ENCODE measurements at regions not wholly inside any gene's neighbourhood (a gene's known extent, or its start where the extent isn't known, plus 50 kb on each side); places are given as distances from the start of the nearest gene placed in this dataset.
A peak's percentile ranks its signal among the peaks of the same experiment; 100 is the strongest.

DNA sequence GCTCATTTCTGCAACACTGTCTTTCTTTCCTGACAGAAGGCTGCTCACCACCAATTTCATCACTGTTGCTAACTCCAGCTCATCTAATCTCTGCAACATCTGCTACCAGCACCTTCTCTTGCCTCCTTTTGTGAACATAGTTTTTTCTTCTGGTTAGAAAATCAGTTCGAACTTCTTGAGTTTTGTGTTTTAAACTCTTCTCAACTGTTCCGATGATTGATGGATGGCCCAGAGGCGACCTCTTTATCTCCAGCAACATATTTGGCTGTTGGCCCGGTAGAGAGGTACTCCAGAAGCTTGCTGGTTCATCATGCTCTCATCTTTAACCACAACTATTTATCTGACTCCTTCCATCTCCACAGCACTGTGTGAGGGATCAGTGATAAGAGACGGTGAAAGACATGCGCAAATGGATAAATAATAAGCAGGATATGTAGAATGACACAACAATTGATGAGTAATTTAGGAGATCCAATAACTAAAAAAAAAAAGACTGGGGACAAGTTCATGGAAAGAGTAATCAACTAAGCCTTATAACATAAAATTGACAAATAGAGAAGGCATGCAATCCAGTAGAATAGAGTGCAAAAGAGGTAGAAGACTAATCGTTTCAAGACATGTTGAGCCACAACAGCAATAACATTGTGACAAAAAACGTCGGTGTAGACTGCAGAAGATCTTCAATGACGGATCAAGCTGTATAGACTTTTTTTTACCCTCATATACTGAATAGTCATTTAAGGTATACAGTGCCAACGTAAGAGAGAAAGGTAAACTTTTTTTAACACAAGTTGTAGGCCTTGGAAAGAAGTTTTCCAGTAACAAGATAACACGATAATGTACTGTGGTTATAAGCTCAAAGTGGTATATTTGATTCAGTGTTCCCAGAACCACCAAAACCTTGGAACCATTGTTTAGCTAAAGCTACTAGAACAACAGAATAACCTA lies 152.2 kb downstream of the CRPPA start:
- intact Hi-C loops (cut with micrococcal nuclease) = loop anchor here (1.0 to 10.0 kb wide), 5 partner anchors 151 to 486 kb away; partner anchors contain the start of gene TSPAN13
- Histone ChIP-seq H3K9me1 (ENCODE audit: control insufficient read depth, insufficient read depth, low read length) (no peaks in the 10 kb centered on the region), H3K27ac (ENCODE audit: extremely low read depth, low read depth, low read length) (peak overlapping the region; percentile 94), H2AFZ (ENCODE audit: low read depth, low read length) (peak overlapping the region; percentile 57; the same call in 1 of the 2 replicates), H3K27me3 (ENCODE audit: control insufficient read depth in 2 of 2, insufficient read depth in 2 of 2, low read length in 2 of 2) (no peaks in the 10 kb centered on the region), H4K20me1 (replicated peaks; ENCODE audit: control insufficient read depth, insufficient read depth, low read length) (no peaks in the 10 kb centered on the region), H3K79me2 (ENCODE audit: control insufficient read depth, insufficient read depth, low read length) (peaks cover 89% of the 10 kb centered on the region), H3K4me2 (ENCODE audit: insufficient read depth, low read length) (peak overlapping the region; percentile 74), H3K4me1 (replicated peaks in 1 of 2; ENCODE audit: control insufficient read depth in 2 of 2, insufficient read depth in 2 of 2, low read length in 2 of 2) (peaks cover 10 to 30% of the 10 kb centered on the region in 2 experiments; a peak in 4 of 5 replicates), H3K9ac (ENCODE audit: insufficient read depth in 1 of 2, low read depth in 2 of 2, low read length in 2 of 2) (peak overlapping the region in 1 of 2 experiments; percentile 92; a peak in 2 of 4 replicates), H3K4me3 (no peak overlapping the region; the same call in 1 of the 2 replicates), H3K36me3 (ENCODE audit: control insufficient read depth, insufficient read depth, low read length) (peaks cover 81% of the 10 kb centered on the region), H3K9me3 (replicated peaks; ENCODE audit: control insufficient read depth, insufficient read depth, low read depth, low read length) (peaks cover 26% of the 10 kb centered on the region)
- in situ Hi-C loops (cut with MboI) = loop anchor here (5.0 to 10.0 kb wide), 2 partner anchors 148 to 296 kb away; no protein-coding TSS in a partner anchor
- POLR2A ChIA-PET = interaction anchor here (0.6 to 1.3 kb wide), 8 partner anchors 8 to 289 kb away, joined by 3 to 7 read pairs (median 3); no protein-coding TSS in a partner anchor
- ATAC-seq (peak; percentile 66), DNase-seq (ENCODE audit: extremely low read depth in 1 of 4, low spot score in 3 of 4) (peak; percentile 88 to 98 (median 90)), FAIRE-seq (peak; percentile 98)
- BruUV-seq (replicated peaks) = no TSS peak
- WGBS (ENCODE audit: insufficient coverage, low coverage, missing lambda C conversion rate) = 2% methylated on average over 12 of the region's 12 CpGs
- CTCF ChIA-PET (ENCODE audit: low intra/inter-chr PET ratio) = no interaction called here
- TF ChIP-seq, protein P1, sequence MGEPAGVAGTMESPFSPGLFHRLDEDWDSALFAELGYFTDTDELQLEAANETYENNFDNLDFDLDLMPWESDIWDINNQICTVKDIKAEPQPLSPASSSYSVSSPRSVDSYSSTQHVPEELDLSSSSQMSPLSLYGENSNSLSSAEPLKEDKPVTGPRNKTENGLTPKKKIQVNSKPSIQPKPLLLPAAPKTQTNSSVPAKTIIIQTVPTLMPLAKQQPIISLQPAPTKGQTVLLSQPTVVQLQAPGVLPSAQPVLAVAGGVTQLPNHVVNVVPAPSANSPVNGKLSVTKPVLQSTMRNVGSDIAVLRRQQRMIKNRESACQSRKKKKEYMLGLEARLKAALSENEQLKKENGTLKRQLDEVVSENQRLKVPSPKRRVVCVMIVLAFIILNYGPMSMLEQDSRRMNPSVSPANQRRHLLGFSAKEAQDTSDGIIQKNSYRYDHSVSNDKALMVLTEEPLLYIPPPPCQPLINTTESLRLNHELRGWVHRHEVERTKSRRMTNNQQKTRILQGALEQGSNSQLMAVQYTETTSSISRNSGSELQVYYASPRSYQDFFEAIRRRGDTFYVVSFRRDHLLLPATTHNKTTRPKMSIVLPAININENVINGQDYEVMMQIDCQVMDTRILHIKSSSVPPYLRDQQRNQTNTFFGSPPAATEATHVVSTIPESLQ (CRISPR knock-in tag; IDR thresholded peaks at IDR 0.05) = no peak; the same call in 1 of the 2 replicates
- TF ChIP-seq, protein P2, sequence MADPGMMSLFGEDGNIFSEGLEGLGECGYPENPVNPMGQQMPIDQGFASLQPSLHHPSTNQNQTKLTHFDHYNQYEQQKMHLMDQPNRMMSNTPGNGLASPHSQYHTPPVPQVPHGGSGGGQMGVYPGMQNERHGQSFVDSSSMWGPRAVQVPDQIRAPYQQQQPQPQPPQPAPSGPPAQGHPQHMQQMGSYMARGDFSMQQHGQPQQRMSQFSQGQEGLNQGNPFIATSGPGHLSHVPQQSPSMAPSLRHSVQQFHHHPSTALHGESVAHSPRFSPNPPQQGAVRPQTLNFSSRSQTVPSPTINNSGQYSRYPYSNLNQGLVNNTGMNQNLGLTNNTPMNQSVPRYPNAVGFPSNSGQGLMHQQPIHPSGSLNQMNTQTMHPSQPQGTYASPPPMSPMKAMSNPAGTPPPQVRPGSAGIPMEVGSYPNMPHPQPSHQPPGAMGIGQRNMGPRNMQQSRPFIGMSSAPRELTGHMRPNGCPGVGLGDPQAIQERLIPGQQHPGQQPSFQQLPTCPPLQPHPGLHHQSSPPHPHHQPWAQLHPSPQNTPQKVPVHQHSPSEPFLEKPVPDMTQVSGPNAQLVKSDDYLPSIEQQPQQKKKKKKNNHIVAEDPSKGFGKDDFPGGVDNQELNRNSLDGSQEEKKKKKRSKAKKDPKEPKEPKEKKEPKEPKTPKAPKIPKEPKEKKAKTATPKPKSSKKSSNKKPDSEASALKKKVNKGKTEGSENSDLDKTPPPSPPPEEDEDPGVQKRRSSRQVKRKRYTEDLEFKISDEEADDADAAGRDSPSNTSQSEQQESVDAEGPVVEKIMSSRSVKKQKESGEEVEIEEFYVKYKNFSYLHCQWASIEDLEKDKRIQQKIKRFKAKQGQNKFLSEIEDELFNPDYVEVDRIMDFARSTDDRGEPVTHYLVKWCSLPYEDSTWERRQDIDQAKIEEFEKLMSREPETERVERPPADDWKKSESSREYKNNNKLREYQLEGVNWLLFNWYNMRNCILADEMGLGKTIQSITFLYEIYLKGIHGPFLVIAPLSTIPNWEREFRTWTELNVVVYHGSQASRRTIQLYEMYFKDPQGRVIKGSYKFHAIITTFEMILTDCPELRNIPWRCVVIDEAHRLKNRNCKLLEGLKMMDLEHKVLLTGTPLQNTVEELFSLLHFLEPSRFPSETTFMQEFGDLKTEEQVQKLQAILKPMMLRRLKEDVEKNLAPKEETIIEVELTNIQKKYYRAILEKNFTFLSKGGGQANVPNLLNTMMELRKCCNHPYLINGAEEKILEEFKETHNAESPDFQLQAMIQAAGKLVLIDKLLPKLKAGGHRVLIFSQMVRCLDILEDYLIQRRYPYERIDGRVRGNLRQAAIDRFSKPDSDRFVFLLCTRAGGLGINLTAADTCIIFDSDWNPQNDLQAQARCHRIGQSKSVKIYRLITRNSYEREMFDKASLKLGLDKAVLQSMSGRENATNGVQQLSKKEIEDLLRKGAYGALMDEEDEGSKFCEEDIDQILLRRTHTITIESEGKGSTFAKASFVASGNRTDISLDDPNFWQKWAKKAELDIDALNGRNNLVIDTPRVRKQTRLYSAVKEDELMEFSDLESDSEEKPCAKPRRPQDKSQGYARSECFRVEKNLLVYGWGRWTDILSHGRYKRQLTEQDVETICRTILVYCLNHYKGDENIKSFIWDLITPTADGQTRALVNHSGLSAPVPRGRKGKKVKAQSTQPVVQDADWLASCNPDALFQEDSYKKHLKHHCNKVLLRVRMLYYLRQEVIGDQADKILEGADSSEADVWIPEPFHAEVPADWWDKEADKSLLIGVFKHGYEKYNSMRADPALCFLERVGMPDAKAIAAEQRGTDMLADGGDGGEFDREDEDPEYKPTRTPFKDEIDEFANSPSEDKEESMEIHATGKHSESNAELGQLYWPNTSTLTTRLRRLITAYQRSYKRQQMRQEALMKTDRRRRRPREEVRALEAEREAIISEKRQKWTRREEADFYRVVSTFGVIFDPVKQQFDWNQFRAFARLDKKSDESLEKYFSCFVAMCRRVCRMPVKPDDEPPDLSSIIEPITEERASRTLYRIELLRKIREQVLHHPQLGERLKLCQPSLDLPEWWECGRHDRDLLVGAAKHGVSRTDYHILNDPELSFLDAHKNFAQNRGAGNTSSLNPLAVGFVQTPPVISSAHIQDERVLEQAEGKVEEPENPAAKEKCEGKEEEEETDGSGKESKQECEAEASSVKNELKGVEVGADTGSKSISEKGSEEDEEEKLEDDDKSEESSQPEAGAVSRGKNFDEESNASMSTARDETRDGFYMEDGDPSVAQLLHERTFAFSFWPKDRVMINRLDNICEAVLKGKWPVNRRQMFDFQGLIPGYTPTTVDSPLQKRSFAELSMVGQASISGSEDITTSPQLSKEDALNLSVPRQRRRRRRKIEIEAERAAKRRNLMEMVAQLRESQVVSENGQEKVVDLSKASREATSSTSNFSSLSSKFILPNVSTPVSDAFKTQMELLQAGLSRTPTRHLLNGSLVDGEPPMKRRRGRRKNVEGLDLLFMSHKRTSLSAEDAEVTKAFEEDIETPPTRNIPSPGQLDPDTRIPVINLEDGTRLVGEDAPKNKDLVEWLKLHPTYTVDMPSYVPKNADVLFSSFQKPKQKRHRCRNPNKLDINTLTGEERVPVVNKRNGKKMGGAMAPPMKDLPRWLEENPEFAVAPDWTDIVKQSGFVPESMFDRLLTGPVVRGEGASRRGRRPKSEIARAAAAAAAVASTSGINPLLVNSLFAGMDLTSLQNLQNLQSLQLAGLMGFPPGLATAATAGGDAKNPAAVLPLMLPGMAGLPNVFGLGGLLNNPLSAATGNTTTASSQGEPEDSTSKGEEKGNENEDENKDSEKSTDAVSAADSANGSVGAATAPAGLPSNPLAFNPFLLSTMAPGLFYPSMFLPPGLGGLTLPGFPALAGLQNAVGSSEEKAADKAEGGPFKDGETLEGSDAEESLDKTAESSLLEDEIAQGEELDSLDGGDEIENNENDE (IDR thresholded peaks at IDR 0.05; ENCODE audit: low read depth, low read length) = no peak
- TF ChIP-seq PHF20 (IDR thresholded peaks at IDR 0.05; ENCODE audit: partially characterized antibody) (no peak), ZNF699 (CRISPR knock-in tag; IDR thresholded peaks at IDR 0.05; ENCODE audit: insufficient replicate concordance) (no peak), L3MBTL2 (IDR thresholded peaks at IDR 0.05) (peak; percentile 19; the same call in 1 of the 2 replicates), NCOR1 (IDR thresholded peaks at IDR 0.05) (peak; percentile 100), HDAC6 (IDR thresholded peaks at IDR 0.05; ENCODE audit: low read depth, low read length) (no peak)
